A673 (cell line): ENCODE measurements at regions not wholly inside any gene's neighbourhood (a gene's known extent, or its start where the extent isn't known, plus 50 kb on each side); places are given as distances from the start of the nearest gene placed in this dataset.

Experiments
- EZH2 ChIP-seq: fragments of 200-600 bp; sonication (generic); IDR thresholded peaks from 2 replicates; pipeline ENCODE4 v1.6.1; 2017; ENCODE audit warnings: borderline replicate concordance, low read depth, mild to moderate bottlenecking, mixed read lengths, antibody characterized with exemption, low read length; ENCODE audit not compliant: poor library complexity, severe bottlenecking
- TF ChIP-seq, protein P1 (sequence below): fragments of 300-800, 200-600 bp; sonication (generic); conservative IDR thresholded peaks from 2 replicates; pipeline ENCODE4 v1.5.1; 2017; ENCODE audit warnings: low read depth, mild to moderate bottlenecking, antibody characterized with exemption, low read length, moderate library complexity, mixed read lengths

DNA sequence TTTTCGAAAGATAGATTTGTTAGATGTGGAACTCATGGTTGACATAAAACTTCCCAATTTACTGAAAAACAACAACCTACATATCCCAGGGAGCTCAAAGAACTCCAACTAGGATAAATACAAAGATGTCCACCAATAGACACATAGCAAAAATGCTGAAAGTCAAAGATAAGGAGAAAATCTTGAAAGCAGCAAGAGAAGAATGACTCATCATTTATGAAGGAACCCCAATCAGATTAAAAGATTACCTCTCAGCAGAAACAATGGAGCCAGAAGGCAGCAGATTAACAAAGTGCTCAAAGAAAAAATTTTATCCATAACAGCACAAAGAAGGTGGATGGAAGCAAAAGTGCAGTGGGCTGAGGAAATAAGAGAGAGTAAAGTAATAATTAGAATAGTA is 908.6 kb downstream of the SORCS3 start:
- TF ChIP-seq EZH2 = no peak
- TF ChIP-seq, protein P1, sequence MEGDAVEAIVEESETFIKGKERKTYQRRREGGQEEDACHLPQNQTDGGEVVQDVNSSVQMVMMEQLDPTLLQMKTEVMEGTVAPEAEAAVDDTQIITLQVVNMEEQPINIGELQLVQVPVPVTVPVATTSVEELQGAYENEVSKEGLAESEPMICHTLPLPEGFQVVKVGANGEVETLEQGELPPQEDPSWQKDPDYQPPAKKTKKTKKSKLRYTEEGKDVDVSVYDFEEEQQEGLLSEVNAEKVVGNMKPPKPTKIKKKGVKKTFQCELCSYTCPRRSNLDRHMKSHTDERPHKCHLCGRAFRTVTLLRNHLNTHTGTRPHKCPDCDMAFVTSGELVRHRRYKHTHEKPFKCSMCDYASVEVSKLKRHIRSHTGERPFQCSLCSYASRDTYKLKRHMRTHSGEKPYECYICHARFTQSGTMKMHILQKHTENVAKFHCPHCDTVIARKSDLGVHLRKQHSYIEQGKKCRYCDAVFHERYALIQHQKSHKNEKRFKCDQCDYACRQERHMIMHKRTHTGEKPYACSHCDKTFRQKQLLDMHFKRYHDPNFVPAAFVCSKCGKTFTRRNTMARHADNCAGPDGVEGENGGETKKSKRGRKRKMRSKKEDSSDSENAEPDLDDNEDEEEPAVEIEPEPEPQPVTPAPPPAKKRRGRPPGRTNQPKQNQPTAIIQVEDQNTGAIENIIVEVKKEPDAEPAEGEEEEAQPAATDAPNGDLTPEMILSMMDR = no peak
